Liver (tissue), 8 donors: ENCODE measurements at regions not wholly inside any gene's neighbourhood (a gene's known extent, or its start where the extent isn't known, plus 50 kb on each side); places are given as distances from the start of the nearest gene placed in this dataset.

Source experiments
- DNase-seq: peaks from one replicate; pipeline ENCODE4 v3.0.0-alpha.2; 2017; ENCODE audit warnings: low spot score
- H3K27ac ChIP-seq, 2 donors: one replicate each; pipeline ENCODE4 v1.7.0; 2013; ENCODE audit warnings: inconsistent platforms in 2 of 2, low read length in 2 of 2, control low read depth in 1 of 2, low read depth in 1 of 2, mild to moderate bottlenecking in 1 of 2
- H3K27me3 ChIP-seq, 4 donors: one replicate each; pipeline versions ENCODE4 v1.6.1 to v1.7.0; 2013; ENCODE audit warnings: low read length in 3 of 4, inconsistent platforms in 1 of 4, mild to moderate bottlenecking in 1 of 4, moderate library complexity in 1 of 4; ENCODE audit not compliant: control insufficient read depth in 4 of 4, insufficient read depth in 4 of 4
- H3K36me3 ChIP-seq, 4 donors: one replicate each; pipeline versions ENCODE4 v1.6.1 to v1.7.0; 2013; ENCODE audit warnings: low read length in 3 of 4, mild to moderate bottlenecking in 3 of 4, low read depth in 1 of 4, moderate library complexity in 1 of 4; ENCODE audit not compliant: control insufficient read depth in 4 of 4, insufficient read depth in 3 of 4
- H3K4me1 ChIP-seq, 4 donors: one replicate each; pipeline versions ENCODE4 v1.6.1 to v1.7.0; 2013; ENCODE audit warnings: low read length in 3 of 4, mild to moderate bottlenecking in 3 of 4, moderate library complexity in 1 of 4; ENCODE audit not compliant: control insufficient read depth in 4 of 4, insufficient read depth in 4 of 4
- H3K4me3 ChIP-seq, 3 donors: one replicate each; pipeline versions ENCODE4 v1.6.1 to v1.7.0; 2013; ENCODE audit warnings: low read length in 3 of 3, control low read depth in 1 of 3, low read depth in 1 of 3, mild to moderate bottlenecking in 1 of 3
- H3K9ac ChIP-seq, 2 donors: one replicate each; pipeline ENCODE4 v1.7.0; 2013; ENCODE audit warnings: low read length in 2 of 2, mild to moderate bottlenecking in 2 of 2, moderate library complexity in 2 of 2, control low read depth in 1 of 2, low read depth in 1 of 2
- H3K9me3 ChIP-seq, 4 donors: one replicate each; pipeline versions ENCODE4 v1.6.1 to v1.7.0; 2013; ENCODE audit warnings: low read length in 3 of 4; ENCODE audit not compliant: control insufficient read depth in 4 of 4
- EGR1 ChIP-seq, 2 donors: IDR thresholded peaks; 2 replicates each; pipeline ENCODE4 v1.6.1; 2016 to 2018; ENCODE audit warnings: antibody characterized with exemption in 2 of 2, low read depth in 2 of 2
- FOXA1 ChIP-seq: IDR thresholded peaks from 2 replicates; pipeline ENCODE4 v1.6.1; 2016; ENCODE audit warnings: antibody characterized with exemption
- FOXA2 ChIP-seq: IDR thresholded peaks from 2 replicates; pipeline ENCODE4 v1.6.1; 2016; ENCODE audit warnings: antibody characterized with exemption
- JUND ChIP-seq, 2 donors: IDR thresholded peaks; 2 replicates each; pipeline ENCODE4 v1.6.1; 2016; ENCODE audit warnings: antibody characterized with exemption in 2 of 2
- NR2F2 ChIP-seq: IDR thresholded peaks from 2 replicates; pipeline ENCODE4 v1.6.1; 2016; ENCODE audit warnings: antibody characterized with exemption
- RAD21 ChIP-seq, 2 donors: IDR thresholded peaks; 2 replicates each; pipeline ENCODE4 v1.6.1; 2016; ENCODE audit warnings: antibody characterized with exemption in 2 of 2, mild to moderate bottlenecking in 2 of 2
- REST ChIP-seq: IDR thresholded peaks from 2 replicates; pipeline ENCODE4 v1.6.1; 2016; ENCODE audit warnings: antibody characterized with exemption, mild to moderate bottlenecking
- RXRA ChIP-seq, 2 donors: IDR thresholded peaks; 2 replicates each; pipeline ENCODE4 v1.6.1; 2017 to 2018; ENCODE audit warnings: antibody characterized with exemption in 2 of 2, mild to moderate bottlenecking in 1 of 2
- SP1 ChIP-seq: IDR thresholded peaks from 2 replicates; pipeline ENCODE4 v1.6.1; 2018; ENCODE audit warnings: antibody characterized with exemption, mild to moderate bottlenecking
- YY1 ChIP-seq: IDR thresholded peaks from 2 replicates; pipeline ENCODE4 v1.6.1; 2016; ENCODE audit warnings: antibody characterized with exemption, mild to moderate bottlenecking
- ZBTB33 ChIP-seq: IDR thresholded peaks from 2 replicates; pipeline ENCODE4 v1.6.1; 2016; ENCODE audit warnings: antibody characterized with exemption
- WGBS: extraction: QIAGEN DNeasy Blood & Tissue Kit; methylation state at CpG from one replicate; pipeline ENCODE4 v1.1.7; 2013; 5-methylcytosine and 5-hydroxymethylcytosine counted together
- TF ChIP-seq, protein P1 (sequence below): fragments of 150-350 bp; IDR thresholded peaks from 2 replicates; pipeline ENCODE4 v1.5.1; 2017; ENCODE audit warnings: improper control_type of control experiment, low read depth, low read length; ENCODE audit not compliant: missing input control
- TF ChIP-seq, protein P2 (sequence below): IDR thresholded peaks from 2 replicates; pipeline ENCODE4 v1.6.1; 2016; ENCODE audit warnings: antibody characterized with exemption
- TF ChIP-seq, protein P3 (sequence below): IDR thresholded peaks from 2 replicates; pipeline ENCODE4 v1.6.1; 2016; ENCODE audit warnings: antibody characterized with exemption
- donor health status: healthy.
- donor health status: healthy.
- donor health status: healthy.
- donor health status: healthy.
- donor health status: healthy.

DNA sequence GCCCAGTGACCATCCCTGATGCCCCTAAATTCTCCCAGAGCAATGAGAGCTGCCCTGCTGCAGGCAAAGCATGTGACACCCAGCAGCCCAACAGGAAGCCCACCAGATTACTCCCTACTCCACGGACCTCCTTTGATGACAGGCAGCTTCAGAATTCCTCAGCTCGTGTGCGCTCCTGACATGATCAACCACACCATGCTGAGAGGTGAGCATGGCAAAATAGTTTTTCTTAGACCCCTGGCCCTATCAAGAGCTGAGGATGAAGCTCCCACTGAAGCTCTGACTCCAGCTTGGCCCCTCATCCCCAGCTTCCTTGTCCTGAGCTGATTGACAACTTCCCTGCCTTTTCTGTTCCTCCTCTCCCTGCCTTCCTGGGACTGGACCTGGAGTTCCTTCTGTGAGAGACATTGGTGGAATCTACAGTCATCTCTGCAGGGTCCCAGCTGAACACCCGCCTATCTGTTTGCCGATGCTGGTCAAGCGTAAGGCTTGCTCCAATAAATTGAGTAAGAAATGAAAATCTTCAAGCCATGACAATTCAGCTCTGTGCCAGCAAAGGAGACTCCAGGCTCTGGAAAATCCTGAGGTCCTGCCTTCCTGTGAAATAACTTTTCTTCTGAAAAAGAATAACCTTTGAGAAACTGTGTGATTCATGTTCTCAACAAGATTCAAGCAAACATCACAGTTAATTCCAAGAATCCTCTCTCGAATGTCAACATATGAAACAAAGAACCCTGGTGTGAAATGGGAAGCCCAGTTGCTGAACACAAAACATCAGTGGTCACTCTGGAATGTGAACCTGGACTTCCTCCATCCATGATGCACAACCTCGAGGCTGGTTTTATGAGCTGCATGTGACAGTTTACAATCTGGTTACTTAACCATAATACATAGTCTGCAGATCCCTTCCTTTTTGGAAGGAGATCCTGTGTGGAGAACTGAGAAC is 201.1 kb downstream of the SPP2 start:
- Histone ChIP-seq H3K4me1 (no peaks in the 10 kb centered on the region), H3K9ac (no peak overlapping the region), H3K9me3 (no peaks in the 10 kb centered on the region), H3K27me3 (no peaks in the 10 kb centered on the region), H3K4me3 (no peak overlapping the region), H3K27ac (no peak overlapping the region), H3K36me3 (no peaks in the 10 kb centered on the region)
- WGBS, result 76% methylated on average over 8 of the region's 8 CpGs
- no peak for TF ChIP-seq EGR1 (IDR thresholded peaks at IDR 0.05; ENCODE audit: low read depth in 2 of 2)
- TF ChIP-seq, protein P1, sequence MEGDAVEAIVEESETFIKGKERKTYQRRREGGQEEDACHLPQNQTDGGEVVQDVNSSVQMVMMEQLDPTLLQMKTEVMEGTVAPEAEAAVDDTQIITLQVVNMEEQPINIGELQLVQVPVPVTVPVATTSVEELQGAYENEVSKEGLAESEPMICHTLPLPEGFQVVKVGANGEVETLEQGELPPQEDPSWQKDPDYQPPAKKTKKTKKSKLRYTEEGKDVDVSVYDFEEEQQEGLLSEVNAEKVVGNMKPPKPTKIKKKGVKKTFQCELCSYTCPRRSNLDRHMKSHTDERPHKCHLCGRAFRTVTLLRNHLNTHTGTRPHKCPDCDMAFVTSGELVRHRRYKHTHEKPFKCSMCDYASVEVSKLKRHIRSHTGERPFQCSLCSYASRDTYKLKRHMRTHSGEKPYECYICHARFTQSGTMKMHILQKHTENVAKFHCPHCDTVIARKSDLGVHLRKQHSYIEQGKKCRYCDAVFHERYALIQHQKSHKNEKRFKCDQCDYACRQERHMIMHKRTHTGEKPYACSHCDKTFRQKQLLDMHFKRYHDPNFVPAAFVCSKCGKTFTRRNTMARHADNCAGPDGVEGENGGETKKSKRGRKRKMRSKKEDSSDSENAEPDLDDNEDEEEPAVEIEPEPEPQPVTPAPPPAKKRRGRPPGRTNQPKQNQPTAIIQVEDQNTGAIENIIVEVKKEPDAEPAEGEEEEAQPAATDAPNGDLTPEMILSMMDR, result no peak
- no peak for TF ChIP-seq REST
- TF ChIP-seq, protein P2, sequence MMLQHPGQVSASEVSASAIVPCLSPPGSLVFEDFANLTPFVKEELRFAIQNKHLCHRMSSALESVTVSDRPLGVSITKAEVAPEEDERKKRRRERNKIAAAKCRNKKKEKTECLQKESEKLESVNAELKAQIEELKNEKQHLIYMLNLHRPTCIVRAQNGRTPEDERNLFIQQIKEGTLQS, result no peak
- no peak for TF ChIP-seq FOXA1
- TF ChIP-seq SP1, result no peak
- TF ChIP-seq NR2F2, result no peak
- TF ChIP-seq, protein P3, sequence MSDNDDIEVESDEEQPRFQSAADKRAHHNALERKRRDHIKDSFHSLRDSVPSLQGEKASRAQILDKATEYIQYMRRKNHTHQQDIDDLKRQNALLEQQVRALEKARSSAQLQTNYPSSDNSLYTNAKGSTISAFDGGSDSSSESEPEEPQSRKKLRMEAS, result no peak
- TF ChIP-seq FOXA2, result no peak
- no peak for TF ChIP-seq RXRA (IDR thresholded peaks at IDR 0.05)
- no peak for DNase-seq

DNA sequence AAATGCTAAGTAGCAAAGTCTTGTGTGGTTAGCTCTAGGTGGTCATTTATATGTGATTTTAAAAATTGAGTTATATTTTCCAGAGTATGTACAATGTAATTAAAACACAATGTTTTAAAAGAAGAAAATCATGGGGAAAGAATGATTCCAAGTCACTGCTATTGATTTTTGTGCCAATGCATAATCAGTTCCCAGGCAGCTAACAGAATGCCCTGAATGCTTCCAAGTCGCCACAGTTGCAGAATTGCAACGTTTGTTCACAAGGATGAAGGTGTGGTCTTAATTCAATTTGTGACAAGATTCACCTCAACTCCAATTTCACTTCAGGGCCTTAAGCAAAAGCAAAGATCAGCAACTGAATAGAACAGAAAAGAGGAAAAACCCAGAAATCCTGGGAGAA is 200.4 kb downstream of the SPP2 start:
- H3K4me1 ChIP-seq, result no peaks in the 10 kb centered on the region
- H3K4me3 ChIP-seq, result no peak overlapping the region
- H3K36me3 ChIP-seq, result no peaks in the 10 kb centered on the region
- no peaks in the 10 kb centered on the region for H3K9me3 ChIP-seq
- no peak for TF ChIP-seq ZBTB33
- no peak for TF ChIP-seq RXRA (IDR thresholded peaks at IDR 0.05)
- TF ChIP-seq RAD21 (IDR thresholded peaks at IDR 0.05), result no peak
- no peak for TF ChIP-seq REST
- TF ChIP-seq, protein P3, result no peak
- no peak for TF ChIP-seq YY1
- no peak for TF ChIP-seq JUND (IDR thresholded peaks at IDR 0.05)
- TF ChIP-seq, protein P1, result no peak
- TF ChIP-seq NR2F2, result no peak
- no peak for TF ChIP-seq EGR1 (IDR thresholded peaks at IDR 0.05; ENCODE audit: low read depth in 2 of 2)
- TF ChIP-seq FOXA1, result no peak
- no peak for TF ChIP-seq SP1
- no peak overlapping the region for H3K9ac ChIP-seq
- no peaks in the 10 kb centered on the region for H3K27me3 ChIP-seq
- no peak overlapping the region for H3K27ac ChIP-seq
- no peak for DNase-seq
- WGBS, result 63% methylated on average over 2 of the region's 2 CpGs
